ENCODE measurements at regions not wholly inside any gene's neighbourhood (a gene's known extent, or its start where the extent isn't known, plus 50 kb on each side); places are given as distances from the start of the nearest gene placed in this dataset.

- TF ChIP-seq EZH2 (IDR thresholded peaks at IDR 0.05; ENCODE audit: low read depth, unreplicated experiment) (no peak), CTCF (conservative IDR thresholded peaks at IDR 0.05; ENCODE audit: low read depth in 2 of 2) (no peak), POLR2AphosphoS5 (IDR thresholded peaks at IDR 0.05; ENCODE audit: low read depth) (no peak), REST (IDR thresholded peaks at IDR 0.05; ENCODE audit: unreplicated experiment) (no peak)
Measured at GRCh38 chr13:89953581-89953980, 1393.9 kb upstream of the MIR17HG start.

Measured in GM23338 (cell line).